Mesenchymal stem cell (in vitro differentiated cells and primary cell): ENCODE measurements at regions not wholly inside any gene's neighbourhood (a gene's known extent, or its start where the extent isn't known, plus 50 kb on each side); places are given as distances from the start of the nearest gene placed in this dataset.

Experiments
- DNase-seq: peaks from one replicate; pipeline ENCODE4 v3.0.0-alpha.2; 2013
- H2AFZ ChIP-seq: one replicate; pipeline ENCODE4 v1.6.1; 2013; ENCODE audit warnings: low read depth, mild to moderate bottlenecking, control low read depth, inconsistent platforms, low read length, moderate library complexity
- H2AK5ac ChIP-seq: 2 replicates; pipeline ENCODE4 v1.6.1; 2013; ENCODE audit warnings: low read length, moderate library complexity, mild to moderate bottlenecking, inconsistent platforms; ENCODE audit not compliant: severe bottlenecking
- H2BK120ac ChIP-seq: one replicate; pipeline ENCODE4 v1.6.1; 2013; ENCODE audit warnings: low read depth, mild to moderate bottlenecking, inconsistent platforms, low read length, moderate library complexity
- H2BK12ac ChIP-seq, 2 experiments: one replicate each; pipeline ENCODE4 v1.6.1; 2013; ENCODE audit warnings: inconsistent platforms in 2 of 2, low read length in 2 of 2, mild to moderate bottlenecking in 2 of 2, moderate library complexity in 2 of 2, control low read depth in 1 of 2
- H2BK15ac ChIP-seq: one replicate; pipeline ENCODE4 v1.6.1; 2013; ENCODE audit warnings: mild to moderate bottlenecking, low read depth, inconsistent platforms; ENCODE audit not compliant: poor library complexity, severe bottlenecking
- H2BK5ac ChIP-seq: 2 replicates; pipeline ENCODE4 v1.6.1; 2013; ENCODE audit warnings: low read depth, mild to moderate bottlenecking, low read length, control low read depth, inconsistent platforms; ENCODE audit not compliant: poor library complexity, severe bottlenecking
- H3K14ac ChIP-seq, 2 experiments: one replicate each; pipeline ENCODE4 v1.6.1; 2013; ENCODE audit warnings: inconsistent platforms in 2 of 2, low read length in 2 of 2, control low read depth in 1 of 2, mild to moderate bottlenecking in 1 of 2, moderate library complexity in 1 of 2
- H3K18ac ChIP-seq, 2 experiments: one replicate each; pipeline ENCODE4 v1.6.1; 2013; ENCODE audit warnings: inconsistent platforms in 2 of 2, low read length in 2 of 2, control low read depth in 1 of 2, low read depth in 1 of 2, mild to moderate bottlenecking in 1 of 2
- H3K23ac ChIP-seq, 2 experiments: one replicate each; pipeline ENCODE4 v1.6.1; 2013; ENCODE audit warnings: inconsistent platforms in 2 of 2, low read length in 2 of 2, mild to moderate bottlenecking in 2 of 2, moderate library complexity in 2 of 2, control low read depth in 1 of 2
- H3K27ac ChIP-seq: 2 replicates; pipeline ENCODE4 v1.5.1; 2013; ENCODE audit warnings: mild to moderate bottlenecking, moderate library complexity, low read length, control low read depth, inconsistent platforms; ENCODE audit not compliant: poor library complexity, severe bottlenecking
- H3K27me3 ChIP-seq, 2 experiments: 2 replicates each; pipeline versions ENCODE4 v1.6.1 to v1.7.0; 2013; ENCODE audit warnings: low read length in 2 of 2, mild to moderate bottlenecking in 2 of 2, moderate library complexity in 2 of 2, control low read depth in 1 of 2, inconsistent platforms in 1 of 2; ENCODE audit not compliant: control insufficient read depth in 1 of 2, insufficient read depth in 1 of 2
- H3K36me3 ChIP-seq, 2 experiments: 2 replicates each; pipeline versions ENCODE4 v1.6.1 to v1.7.0; 2013; ENCODE audit warnings: low read length in 2 of 2, control low read depth in 1 of 2, inconsistent platforms in 1 of 2, low read depth in 1 of 2, mild to moderate bottlenecking in 1 of 2; ENCODE audit not compliant: insufficient read depth in 2 of 2, control insufficient read depth in 1 of 2
- H3K4ac ChIP-seq, 2 experiments: one replicate each; pipeline ENCODE4 v1.6.1; 2013; ENCODE audit warnings: inconsistent platforms in 2 of 2, low read length in 2 of 2, mild to moderate bottlenecking in 2 of 2, moderate library complexity in 2 of 2, control low read depth in 1 of 2, low read depth in 1 of 2
- H3K4me1 ChIP-seq: 2 replicates; pipeline ENCODE4 v1.6.1; 2013; ENCODE audit warnings: low read depth, low read length, control low read depth; ENCODE audit not compliant: control insufficient read depth, insufficient read depth
- H3K4me2 ChIP-seq: 2 replicates; pipeline ENCODE4 v1.6.1; 2013; ENCODE audit warnings: low read length, mild to moderate bottlenecking, inconsistent platforms; ENCODE audit not compliant: poor library complexity, severe bottlenecking
- H3K4me3 ChIP-seq, 2 experiments: 2 replicates each; pipeline versions ENCODE4 v1.5.1 to v1.7.0; 2013; ENCODE audit warnings: low read length in 2 of 2, mild to moderate bottlenecking in 2 of 2, control low read depth in 1 of 2, low read depth in 1 of 2; ENCODE audit not compliant: insufficient read depth in 1 of 2
- H3K79me1 ChIP-seq: replicated peaks from 2 replicates; pipeline ENCODE4 v1.6.1; 2013; ENCODE audit warnings: mild to moderate bottlenecking, control low read depth, low read length, inconsistent platforms; ENCODE audit not compliant: poor library complexity, severe bottlenecking
- H3K9ac ChIP-seq: 2 replicates; pipeline ENCODE4 v1.7.0; 2013; ENCODE audit warnings: mild to moderate bottlenecking, low read length, moderate library complexity
- H3K9me3 ChIP-seq: 2 replicates; pipeline ENCODE4 v1.7.0; 2013; ENCODE audit warnings: mild to moderate bottlenecking, low read length; ENCODE audit not compliant: control insufficient read depth
- H4K8ac ChIP-seq: one replicate; pipeline ENCODE4 v1.6.1; 2013; ENCODE audit warnings: inconsistent platforms, mild to moderate bottlenecking, low read length, moderate library complexity
- H4K91ac ChIP-seq: one replicate; pipeline ENCODE4 v1.6.1; 2013; ENCODE audit warnings: mild to moderate bottlenecking, low read length, inconsistent platforms
- WGBS: methylation state at CpG from one replicate; pipeline ENCODE4 v1.1.7; 2013; ENCODE audit warnings: mixed read lengths; 5-methylcytosine and 5-hydroxymethylcytosine counted together

- H3K9ac ChIP-seq, result no peak overlapping the region
- H3K14ac ChIP-seq, result no peak overlapping the region
- no peak overlapping the region for H2BK12ac ChIP-seq
- H3K4me3 ChIP-seq, result no peak overlapping the region
- no peak overlapping the region for H4K91ac ChIP-seq
- H2AFZ ChIP-seq, result no peak overlapping the region
- H3K36me3 ChIP-seq, result no peaks in the 10 kb centered on the region
- no peak overlapping the region for H3K4ac ChIP-seq
- H4K8ac ChIP-seq, result no peak overlapping the region
- no peaks in the 10 kb centered on the region for H3K79me1 ChIP-seq
- no peak overlapping the region for H3K4me2 ChIP-seq
- WGBS, result 54% methylated on average over 9 of the region's 9 CpGs
- H3K27me3 ChIP-seq, result no peaks in the 10 kb centered on the region
- no peak overlapping the region for H3K18ac ChIP-seq
- H3K23ac ChIP-seq, result no peak overlapping the region
- no peaks in the 10 kb centered on the region for H3K4me1 ChIP-seq
- H3K27ac ChIP-seq, result no peak overlapping the region
- H3K9me3 ChIP-seq, result no peaks in the 10 kb centered on the region
- no peak overlapping the region for H2AK5ac ChIP-seq
- H2BK120ac ChIP-seq, result no peak overlapping the region
- peak; percentile 87 for DNase-seq
- H2BK5ac ChIP-seq, result no peak overlapping the region
- H2BK15ac ChIP-seq, result no peak overlapping the region
These were observed 165.5 kb upstream of the PLXNC1 start for GRCh38 chr12:93982771-93983315.

GRCh38 chr12:93984005-93984404 lies 164.4 kb upstream of the PLXNC1 start:
- 100% methylated on average over 1 of the region's 2 CpGs for WGBS
- Histone ChIP-seq H3K4me1 (no peaks in the 10 kb centered on the region), H3K4me2 (no peak overlapping the region), H3K23ac (no peak overlapping the region), H2AFZ (no peak overlapping the region), H3K9me3 (no peaks in the 10 kb centered on the region), H3K4ac (no peak overlapping the region), H2BK15ac (no peak overlapping the region), H3K18ac (no peak overlapping the region), H3K79me1 (no peaks in the 10 kb centered on the region), H4K91ac (no peak overlapping the region), H3K14ac (no peak overlapping the region), H3K4me3 (no peak overlapping the region), H2AK5ac (no peak overlapping the region), H4K8ac (no peak overlapping the region), H3K27ac (no peak overlapping the region), H2BK5ac (no peak overlapping the region), H2BK120ac (no peak overlapping the region), H3K36me3 (no peaks in the 10 kb centered on the region), H2BK12ac (no peak overlapping the region), H3K9ac (no peak overlapping the region), H3K27me3 (no peaks in the 10 kb centered on the region)
- no peak for DNase-seq

- Histone ChIP-seq H3K79me1 (no peaks in the 10 kb centered on the region), H2BK15ac (no peak overlapping the region), H2BK12ac (no peak overlapping the region), H3K14ac (no peak overlapping the region), H3K9ac (no peak overlapping the region), H4K91ac (no peak overlapping the region), H3K9me3 (no peaks in the 10 kb centered on the region), H3K27me3 (no peaks in the 10 kb centered on the region), H3K4me2 (no peak overlapping the region), H3K27ac (no peak overlapping the region), H3K36me3 (no peaks in the 10 kb centered on the region), H2AK5ac (no peak overlapping the region), H2AFZ (no peak overlapping the region), H3K18ac (no peak overlapping the region), H3K4me3 (no peak overlapping the region), H2BK5ac (no peak overlapping the region), H2BK120ac (no peak overlapping the region), H3K23ac (no peak overlapping the region), H3K4ac (no peak overlapping the region), H3K4me1 (peaks cover 2% of the 10 kb centered on the region), H4K8ac (no peak overlapping the region)
- no peak for DNase-seq
- 96% methylated on average over 1 of the region's 1 CpG for WGBS
These were observed 158.4 kb upstream of the PLXNC1 start for GRCh38 chr12:93989949-93990348.

GRCh38 chr12:93990832-93991803 lies 157.3 kb upstream of the PLXNC1 start:
- no peaks in the 10 kb centered on the region for H3K36me3 ChIP-seq
- H3K9ac ChIP-seq, result peak overlapping the region; percentile 58
- H3K4ac ChIP-seq, result no peak overlapping the region
- H2BK15ac ChIP-seq, result no peak overlapping the region
- no peaks in the 10 kb centered on the region for H3K27me3 ChIP-seq
- no peak overlapping the region for H3K23ac ChIP-seq
- no peak overlapping the region for H3K4me3 ChIP-seq
- H2BK5ac ChIP-seq, result no peak overlapping the region
- no peaks in the 10 kb centered on the region for H3K79me1 ChIP-seq
- no peaks in the 10 kb centered on the region for H3K9me3 ChIP-seq
- H3K27ac ChIP-seq, result no peak overlapping the region
- peak; percentile 43 for DNase-seq
- no peak overlapping the region for H2AFZ ChIP-seq
- no peak overlapping the region for H4K8ac ChIP-seq
- peaks cover 2% of the 10 kb centered on the region for H3K4me1 ChIP-seq
- 59% methylated on average over 20 of the region's 20 CpGs for WGBS
- no peak overlapping the region for H4K91ac ChIP-seq
- no peak overlapping the region for H2BK120ac ChIP-seq
- no peak overlapping the region for H2BK12ac ChIP-seq
- no peak overlapping the region for H2AK5ac ChIP-seq
- H3K14ac ChIP-seq, result no peak overlapping the region
- H3K4me2 ChIP-seq, result no peak overlapping the region
- H3K18ac ChIP-seq, result no peak overlapping the region
